H9 (cell line): ENCODE measurements at regions not wholly inside any gene's neighbourhood (a gene's known extent, or its start where the extent isn't known, plus 50 kb on each side); places are given as distances from the start of the nearest gene placed in this dataset.

Experiments used
- DNase-seq: peaks from one replicate; pipeline ENCODE4 v3.0.0-alpha.2; 2017
- H2AFZ ChIP-seq: one replicate; pipeline ENCODE4 v1.6.1; 2013; ENCODE audit warnings: mild to moderate bottlenecking, low read length, control low read depth, moderate library complexity
- H2AK5ac ChIP-seq: 2 replicates; pipeline ENCODE4 v1.6.1; 2013; ENCODE audit warnings: low read length, control low read depth, mixed read lengths; ENCODE audit not compliant: insufficient read length
- H2BK120ac ChIP-seq: one replicate; pipeline ENCODE4 v1.6.1; 2013; ENCODE audit warnings: low read depth, mild to moderate bottlenecking, low read length, control low read depth, inconsistent platforms; ENCODE audit not compliant: poor library complexity, severe bottlenecking
- H2BK12ac ChIP-seq: 2 replicates; pipeline ENCODE4 v1.6.1; 2013; ENCODE audit warnings: low read length, control low read depth, mixed read lengths, low read depth; ENCODE audit not compliant: insufficient read length
- H2BK15ac ChIP-seq: 2 replicates; pipeline ENCODE4 v1.6.1; 2013; ENCODE audit warnings: low read depth, low read length, control low read depth
- H2BK20ac ChIP-seq: one replicate; pipeline ENCODE4 v1.6.1; 2013; ENCODE audit warnings: low read depth, mild to moderate bottlenecking, low read length, control low read depth, inconsistent platforms; ENCODE audit not compliant: poor library complexity, severe bottlenecking
- H2BK5ac ChIP-seq: 2 replicates; pipeline ENCODE4 v1.6.1; 2013; ENCODE audit warnings: low read length, control low read depth, mixed read lengths; ENCODE audit not compliant: insufficient read length
- H3K14ac ChIP-seq: 2 replicates; pipeline ENCODE4 v1.6.1; 2013; ENCODE audit warnings: low read length, control low read depth; ENCODE audit not compliant: insufficient read depth
- H3K18ac ChIP-seq: 2 replicates; pipeline ENCODE4 v1.6.1; 2013; ENCODE audit warnings: low read depth, mild to moderate bottlenecking, mixed read lengths, low read length, control low read depth; ENCODE audit not compliant: insufficient read length
- H3K23ac ChIP-seq: 2 replicates; pipeline ENCODE4 v1.6.1; 2013; ENCODE audit warnings: low read length, control low read depth, mixed read lengths, low read depth; ENCODE audit not compliant: insufficient read length
- H3K23me2 ChIP-seq: 2 replicates; pipeline ENCODE4 v1.6.1; 2013; ENCODE audit warnings: low read depth, mild to moderate bottlenecking, mixed read lengths, low read length, control low read depth; ENCODE audit not compliant: insufficient read length, poor library complexity, severe bottlenecking
- H3K27ac ChIP-seq: 2 replicates; pipeline ENCODE4 v1.5.1; 2013; ENCODE audit warnings: low read length, control low read depth, mixed read lengths, low read depth; ENCODE audit not compliant: insufficient read length
- H3K27me3 ChIP-seq: 2 replicates; pipeline ENCODE4 v1.6.1; 2013; ENCODE audit warnings: low read length, control low read depth, inconsistent platforms; ENCODE audit not compliant: insufficient read depth
- H3K4ac ChIP-seq: 2 replicates; pipeline ENCODE4 v1.6.1; 2013; ENCODE audit warnings: low read depth, mild to moderate bottlenecking, control low read depth, inconsistent platforms, low read length, moderate library complexity
- H3K4me1 ChIP-seq: 2 replicates; pipeline ENCODE4 v1.6.1; 2013; ENCODE audit warnings: low read length, control low read depth, inconsistent platforms; ENCODE audit not compliant: insufficient read depth
- H3K4me2 ChIP-seq: 2 replicates; pipeline ENCODE4 v1.6.1; 2013; ENCODE audit warnings: low read length, control low read depth, mixed read lengths; ENCODE audit not compliant: insufficient read length, insufficient read depth
- H3K56ac ChIP-seq: 2 replicates; pipeline ENCODE4 v1.6.1; 2013; ENCODE audit warnings: low read depth, mild to moderate bottlenecking, mixed read lengths, low read length, control low read depth; ENCODE audit not compliant: insufficient read length
- H3K79me1 ChIP-seq: 2 replicates; pipeline ENCODE4 v1.6.1; 2013; ENCODE audit warnings: low read depth, mild to moderate bottlenecking, moderate library complexity, low read length, control low read depth, inconsistent platforms; ENCODE audit not compliant: insufficient read depth, poor library complexity, severe bottlenecking
- H3K79me2 ChIP-seq: 2 replicates; pipeline ENCODE4 v1.6.1; 2013; ENCODE audit warnings: low read length, control low read depth, inconsistent platforms; ENCODE audit not compliant: insufficient read depth
- H3K9ac ChIP-seq: 2 replicates; pipeline ENCODE4 v1.6.1; 2013; ENCODE audit warnings: low read length, control low read depth, mixed read lengths; ENCODE audit not compliant: insufficient read length; ENCODE audit errors: extremely low read depth
- H3K9me3 ChIP-seq: one replicate; pipeline ENCODE4 v1.6.1; 2013; ENCODE audit warnings: low read depth, low read length, inconsistent platforms; ENCODE audit not compliant: control insufficient read depth
- H3T11ph ChIP-seq: one replicate; pipeline ENCODE4 v1.6.1; 2013; ENCODE audit warnings: mild to moderate bottlenecking, low read length, control low read depth, inconsistent platforms
- H4K20me1 ChIP-seq: one replicate; pipeline ENCODE4 v1.6.1; 2013; ENCODE audit not compliant: control insufficient read depth, insufficient read length, insufficient read depth
- H4K5ac ChIP-seq: 2 replicates; pipeline ENCODE4 v1.6.1; 2013; ENCODE audit warnings: low read depth, mild to moderate bottlenecking, mixed read lengths, low read length, control low read depth; ENCODE audit not compliant: insufficient read length
- H4K8ac ChIP-seq: replicated peaks from 2 replicates; pipeline ENCODE4 v1.6.1; 2013; ENCODE audit warnings: low read length, control low read depth, mixed read lengths, low read depth; ENCODE audit not compliant: insufficient read length
- H4K91ac ChIP-seq: 2 replicates; pipeline ENCODE4 v1.6.1; 2013; ENCODE audit warnings: low read depth, mild to moderate bottlenecking, moderate library complexity, mixed read lengths, low read length, control low read depth; ENCODE audit not compliant: insufficient read length
- H3K27ac Mint-ChIP-seq, 3 experiments: 2 replicates in 2 of 3; 3 replicates in 1 of 3; pipeline ENCODE4 v1.8.0; 2020 to 2021; ENCODE audit warnings: mixed read lengths in 3 of 3, mild to moderate bottlenecking in 1 of 3, moderate library complexity in 1 of 3
- H3K27me3 Mint-ChIP-seq: 2 replicates; pipeline ENCODE4 v1.8.0; 2021; ENCODE audit warnings: low read depth, mild to moderate bottlenecking, moderate library complexity, mixed read lengths
- H3K36me3 Mint-ChIP-seq, 3 experiments: 2 replicates in 2 of 3; 3 replicates in 1 of 3; pipeline ENCODE4 v1.8.0; 2020 to 2021; ENCODE audit warnings: low read depth in 3 of 3, mixed read lengths in 3 of 3; ENCODE audit not compliant: insufficient read depth in 1 of 3
- H3K4me1 Mint-ChIP-seq, 2 experiments: 2 replicates each; pipeline ENCODE4 v1.8.0; 2020; ENCODE audit warnings: mixed read lengths in 2 of 2
- H3K4me3 Mint-ChIP-seq, 2 experiments: 2 replicates in 1 of 2; 3 replicates in 1 of 2; pipeline ENCODE4 v1.8.0; 2020 to 2021; ENCODE audit warnings: mild to moderate bottlenecking in 2 of 2, mixed read lengths in 2 of 2, moderate library complexity in 1 of 2
- H3K9me3 Mint-ChIP-seq, 2 experiments: 2 replicates in 1 of 2; 3 replicates in 1 of 2; pipeline ENCODE4 v1.8.0; 2020; ENCODE audit warnings: mild to moderate bottlenecking in 2 of 2, mixed read lengths in 2 of 2, moderate library complexity in 1 of 2
- WGBS: extraction: QIAGEN DNeasy Blood & Tissue Kit; methylation state at CpG from one replicate; pipeline ENCODE4 v1.1.7; 2013; ENCODE audit warnings: missing lambda C conversion rate, low lambda C conversion rate, mixed read lengths; ENCODE audit not compliant: insufficient read length; ENCODE audit errors: extremely low coverage; 5-methylcytosine and 5-hydroxymethylcytosine counted together
- TF ChIP-seq, protein P1 (sequence below): fragments of 200-600 bp; sonication (generic); conservative IDR thresholded peaks from 3 replicates; pipeline ENCODE4 v1.8.0; 2021; ENCODE audit warnings: antibody characterized with exemption, mild to moderate bottlenecking

DNA sequence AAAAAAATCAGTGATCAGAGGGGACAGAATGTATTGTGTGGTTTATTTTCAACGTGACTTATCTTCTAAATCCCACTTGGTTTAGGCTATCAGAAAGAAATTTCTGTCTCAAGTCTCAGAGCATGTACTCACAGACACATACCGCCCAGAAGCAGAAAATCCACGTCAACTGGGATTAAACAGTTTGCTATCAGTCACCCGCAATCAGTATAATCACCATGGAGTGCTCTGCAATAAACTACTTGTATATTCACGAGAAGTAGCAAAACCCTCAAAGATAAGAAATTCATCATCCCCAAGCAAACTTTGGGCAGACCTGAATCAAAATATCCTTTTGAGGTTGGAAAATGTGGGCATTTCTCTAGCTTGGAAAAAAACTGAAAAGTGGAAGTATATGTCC, 259.1 kb downstream of the FGFR2 start:
- Histone ChIP-seq H3K79me2 (no peaks in the 10 kb centered on the region), H3K23ac (no peak overlapping the region), H3K4me1 (peaks cover 8% of the 10 kb centered on the region; the same call in 1 of the 2 replicates), H3K9me3 (no peaks in the 10 kb centered on the region), H3K79me1 (no peaks in the 10 kb centered on the region), H3K27ac (no peak overlapping the region), H4K8ac (no peak overlapping the region), H2AK5ac (no peak overlapping the region), H2BK15ac (no peak overlapping the region), H3T11ph (no peak overlapping the region), H3K18ac (no peak overlapping the region), H3K9ac (no peak overlapping the region), H2BK5ac (no peak overlapping the region), H3K23me2 (no peaks in the 10 kb centered on the region), H2BK120ac (no peak overlapping the region), H3K4ac (no peak overlapping the region), H2BK20ac (no peak overlapping the region), H3K14ac (no peak overlapping the region), H2BK12ac (no peak overlapping the region), H4K20me1 (no peaks in the 10 kb centered on the region), H3K56ac (no peak overlapping the region), H4K91ac (no peak overlapping the region), H3K4me2 (no peak overlapping the region), H3K27me3 (no peaks in the 10 kb centered on the region), H4K5ac (no peak overlapping the region), H2AFZ (no peak overlapping the region)
- Mint-ChIP-seq H3K9me3 (no peaks in the 10 kb centered on the region), H3K27ac (peak overlapping the region in 1 of 3 experiments; percentile 99; a peak in 3 of 7 replicates), H3K36me3 (0 out of 7 replicates have a peak, but pooled peaks cover 0 to 3% (median 0%) of the 10 kb centered on the region in 3 experiments), H3K27me3 (no peaks in the 10 kb centered on the region), H3K4me3 (no peak overlapping the region), H3K4me1 (peaks cover 66 to 75% of the 10 kb centered on the region in 2 experiments)
- TF ChIP-seq, protein P1, sequence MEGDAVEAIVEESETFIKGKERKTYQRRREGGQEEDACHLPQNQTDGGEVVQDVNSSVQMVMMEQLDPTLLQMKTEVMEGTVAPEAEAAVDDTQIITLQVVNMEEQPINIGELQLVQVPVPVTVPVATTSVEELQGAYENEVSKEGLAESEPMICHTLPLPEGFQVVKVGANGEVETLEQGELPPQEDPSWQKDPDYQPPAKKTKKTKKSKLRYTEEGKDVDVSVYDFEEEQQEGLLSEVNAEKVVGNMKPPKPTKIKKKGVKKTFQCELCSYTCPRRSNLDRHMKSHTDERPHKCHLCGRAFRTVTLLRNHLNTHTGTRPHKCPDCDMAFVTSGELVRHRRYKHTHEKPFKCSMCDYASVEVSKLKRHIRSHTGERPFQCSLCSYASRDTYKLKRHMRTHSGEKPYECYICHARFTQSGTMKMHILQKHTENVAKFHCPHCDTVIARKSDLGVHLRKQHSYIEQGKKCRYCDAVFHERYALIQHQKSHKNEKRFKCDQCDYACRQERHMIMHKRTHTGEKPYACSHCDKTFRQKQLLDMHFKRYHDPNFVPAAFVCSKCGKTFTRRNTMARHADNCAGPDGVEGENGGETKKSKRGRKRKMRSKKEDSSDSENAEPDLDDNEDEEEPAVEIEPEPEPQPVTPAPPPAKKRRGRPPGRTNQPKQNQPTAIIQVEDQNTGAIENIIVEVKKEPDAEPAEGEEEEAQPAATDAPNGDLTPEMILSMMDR: no peak
- DNase-seq: no peak
- no CpG with 5 or more reads among the region's 5 CpGs for WGBS
